ENCODE measurements at regions not wholly inside any gene's neighbourhood (a gene's known extent, or its start where the extent isn't known, plus 50 kb on each side); places are given as distances from the start of the nearest gene placed in this dataset.
"Not testable (repeated sequence)": the region's sequence is repeated elsewhere in the genome, so short reads cannot be mapped to it uniquely, and the experiment has no call there.

GRCh38 chr7:81857385-81857784 is 87.5 kb upstream of the HGF start:
- no peak overlapping the region for H3K4me3 ChIP-seq (ENCODE audit: low read depth, low read length)
- DNase-seq (ENCODE audit: low read depth) = no peak
- no peak for TF ChIP-seq CTCF (IDR thresholded peaks at IDR 0.05; ENCODE audit: insufficient read depth, low read depth, low read length, missing control alignments)

- no peak for TF ChIP-seq CTCF (IDR thresholded peaks at IDR 0.05; ENCODE audit: insufficient read depth, low read depth, low read length, missing control alignments)
- H3K4me3 ChIP-seq (ENCODE audit: low read depth, low read length) = no peak overlapping the region
- no peak for DNase-seq (ENCODE audit: low read depth)
These were observed 84.7 kb upstream of the HGF start for GRCh38 chr7:81854518-81854917.

- TF ChIP-seq CTCF (IDR thresholded peaks at IDR 0.05; ENCODE audit: insufficient read depth, low read depth, low read length, missing control alignments) = no peak
- H3K4me3 ChIP-seq (ENCODE audit: low read depth, low read length) = no peak overlapping the region
- no peak for DNase-seq (ENCODE audit: low read depth)
These were observed 82.9 kb upstream of the HGF start for GRCh38 chr7:81852701-81853100.

- H3K4me3 ChIP-seq (ENCODE audit: low read depth, low read length) = no peak overlapping the region
- no peak for DNase-seq (ENCODE audit: low read depth)
- no peak for TF ChIP-seq CTCF (IDR thresholded peaks at IDR 0.05; ENCODE audit: insufficient read depth, low read depth, low read length, missing control alignments)
These were observed 81.6 kb upstream of the HGF start for GRCh38 chr7:81851413-81851812.

- no peak for TF ChIP-seq CTCF (IDR thresholded peaks at IDR 0.05; ENCODE audit: insufficient read depth, low read depth, low read length, missing control alignments)
- H3K4me3 ChIP-seq (ENCODE audit: low read depth, low read length) = peak overlapping the region; percentile 12; the same call in 1 of the 2 replicates
- peak; percentile 57 for DNase-seq (ENCODE audit: low read depth)
These were observed 76.6 kb upstream of the HGF start for GRCh38 chr7:81846398-81846797.

GRCh38 chr7:81845744-81846241 is 75.9 kb upstream of the HGF start:
- H3K4me3 ChIP-seq (ENCODE audit: low read depth, low read length) = peak overlapping the region; percentile 12; the same call in 1 of the 2 replicates
- peak; percentile 53 for DNase-seq (ENCODE audit: low read depth)
- no peak for TF ChIP-seq CTCF (IDR thresholded peaks at IDR 0.05; ENCODE audit: insufficient read depth, low read depth, low read length, missing control alignments)

- DNase-seq (ENCODE audit: low read depth); H3K4me3 ChIP-seq (ENCODE audit: low read depth, low read length): not testable (repeated sequence)
These were observed 73.8 kb upstream of the HGF start for GRCh38 chr7:81843657-81844056.
